ENCODE measurements at regions not wholly inside any gene's neighbourhood (a gene's known extent, or its start where the extent isn't known, plus 50 kb on each side); places are given as distances from the start of the nearest gene placed in this dataset.

GRCh38 chr6:170021579-170021978, 269.3 kb downstream of the DLL1 start:
- TF ChIP-seq, protein P1, sequence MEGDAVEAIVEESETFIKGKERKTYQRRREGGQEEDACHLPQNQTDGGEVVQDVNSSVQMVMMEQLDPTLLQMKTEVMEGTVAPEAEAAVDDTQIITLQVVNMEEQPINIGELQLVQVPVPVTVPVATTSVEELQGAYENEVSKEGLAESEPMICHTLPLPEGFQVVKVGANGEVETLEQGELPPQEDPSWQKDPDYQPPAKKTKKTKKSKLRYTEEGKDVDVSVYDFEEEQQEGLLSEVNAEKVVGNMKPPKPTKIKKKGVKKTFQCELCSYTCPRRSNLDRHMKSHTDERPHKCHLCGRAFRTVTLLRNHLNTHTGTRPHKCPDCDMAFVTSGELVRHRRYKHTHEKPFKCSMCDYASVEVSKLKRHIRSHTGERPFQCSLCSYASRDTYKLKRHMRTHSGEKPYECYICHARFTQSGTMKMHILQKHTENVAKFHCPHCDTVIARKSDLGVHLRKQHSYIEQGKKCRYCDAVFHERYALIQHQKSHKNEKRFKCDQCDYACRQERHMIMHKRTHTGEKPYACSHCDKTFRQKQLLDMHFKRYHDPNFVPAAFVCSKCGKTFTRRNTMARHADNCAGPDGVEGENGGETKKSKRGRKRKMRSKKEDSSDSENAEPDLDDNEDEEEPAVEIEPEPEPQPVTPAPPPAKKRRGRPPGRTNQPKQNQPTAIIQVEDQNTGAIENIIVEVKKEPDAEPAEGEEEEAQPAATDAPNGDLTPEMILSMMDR (IDR thresholded peaks at IDR 0.05; ENCODE audit: insufficient read depth, low read depth, low read length) = no peak
- no peak for TF ChIP-seq EZH2 (IDR thresholded peaks at IDR 0.05; ENCODE audit: insufficient read depth, low read length)

Measured in astrocyte (in vitro differentiated cells and primary cell).